Keratinocyte (primary cell): ENCODE measurements at regions not wholly inside any gene's neighbourhood (a gene's known extent, or its start where the extent isn't known, plus 50 kb on each side); places are given as distances from the start of the nearest gene placed in this dataset.

ENCODE experiments used
- DNase-seq: peaks from one replicate; pipeline ENCODE4 v3.0.0-alpha.2; 2011; ENCODE audit warnings: low read depth, missing footprints, low spot score
- FAIRE-seq: peaks from 2 replicates; lab custom pipeline; 2011; peaks lifted over from hg19 to GRCh38; lab: Jason Lieb, UNC
- H2AFZ ChIP-seq: 2 replicates; pipeline ENCODE4 v1.6.0; 2012; ENCODE audit warnings: low read length, control low read depth, inconsistent platforms; ENCODE audit not compliant: control insufficient read depth
- H3K27ac ChIP-seq: 2 replicates; pipeline ENCODE4 v1.5.1; 2011; ENCODE audit warnings: low read length; ENCODE audit not compliant: control insufficient read depth, insufficient read depth
- H3K27me3 ChIP-seq: 3 replicates; pipeline ENCODE4 v1.6.0; 2011; ENCODE audit warnings: low read length; ENCODE audit not compliant: control insufficient read depth, insufficient read depth; ENCODE audit errors: extremely low read depth
- H3K36me3 ChIP-seq, 2 experiments: 2 replicates in 1 of 2; 3 replicates in 1 of 2; pipeline ENCODE4 v1.5.1; 2011; ENCODE audit warnings: low read length in 2 of 2, mild to moderate bottlenecking in 1 of 2; ENCODE audit not compliant: control insufficient read depth in 2 of 2, insufficient read depth in 2 of 2; ENCODE audit errors: extremely low read depth in 1 of 2
- H3K4me1 ChIP-seq: 3 replicates; pipeline ENCODE4 v1.5.1; 2011; ENCODE audit warnings: low read length; ENCODE audit not compliant: control insufficient read depth, insufficient read depth; ENCODE audit errors: extremely low read depth
- H3K4me2 ChIP-seq: 3 replicates; pipeline ENCODE4 v1.6.0; 2011; ENCODE audit warnings: low read depth, low read length; ENCODE audit not compliant: control insufficient read depth, insufficient read depth; ENCODE audit errors: extremely low read depth
- H3K4me3 ChIP-seq, 3 experiments: fragments of 200-600 bp in 1 of 3; sonication (generic) in 1 of 3; 2 replicates in 2 of 3; 3 replicates in 1 of 3; pipeline ENCODE4 v1.5.1; 2011 to 2016; ENCODE audit warnings: low read length in 3 of 3, mild to moderate bottlenecking in 3 of 3, control low read depth in 2 of 3, inconsistent platforms in 1 of 3, low read depth in 1 of 3, mixed read lengths in 1 of 3, mixed run types in 1 of 3, moderate library complexity in 1 of 3; ENCODE audit not compliant: control insufficient read depth in 2 of 3, insufficient read depth in 2 of 3; ENCODE audit errors: extremely low read depth in 1 of 3
- H3K79me2 ChIP-seq: 2 replicates; pipeline ENCODE4 v1.6.0; 2012; ENCODE audit warnings: low read length; ENCODE audit not compliant: control insufficient read depth, insufficient read depth
- H3K9ac ChIP-seq: 3 replicates; pipeline ENCODE4 v1.6.0; 2011; ENCODE audit warnings: low read length; ENCODE audit not compliant: control insufficient read depth, insufficient read depth; ENCODE audit errors: extremely low read depth
- H3K9me1 ChIP-seq: 3 replicates; pipeline ENCODE4 v1.6.0; 2011; ENCODE audit warnings: low read length; ENCODE audit not compliant: control insufficient read depth, insufficient read depth; ENCODE audit errors: extremely low read depth
- H3K9me3 ChIP-seq: 2 replicates; pipeline ENCODE4 v1.5.1; 2012; ENCODE audit warnings: low read depth, low read length; ENCODE audit not compliant: control insufficient read depth
- H4K20me1 ChIP-seq: 3 replicates; pipeline ENCODE4 v1.6.0; 2011; ENCODE audit warnings: low read length; ENCODE audit not compliant: control insufficient read depth, insufficient read depth; ENCODE audit errors: extremely low read depth
- EZH2 ChIP-seq: IDR thresholded peaks from one replicate; pipeline ENCODE4 v1.6.1; 2012; ENCODE audit warnings: inconsistent platforms, mild to moderate bottlenecking, low read length, moderate library complexity
- dilution Hi-C: fragments of 300-500 bp; cut with MboI; formaldehyde crosslinking; loops from one replicate; pipeline ENCODE4 v1.7.0; 2020; ENCODE audit warnings: low sequenced_read_pairs; ENCODE audit not compliant: extremely low pct_ligation_motif_present
- TF ChIP-seq, protein P1 (sequence below), 3 experiments: IDR thresholded peaks in 1 of 3; conservative IDR thresholded peaks in 1 of 3; optimal IDR thresholded peaks in 1 of 3; 2 replicates in 2 of 3; 3 replicates in 1 of 3; pipeline versions ENCODE3 to v1.5.1; 2011; ENCODE audit warnings: low read length in 3 of 3, mild to moderate bottlenecking in 3 of 3, moderate library complexity in 2 of 3, control low read depth in 1 of 3, inconsistent platforms in 1 of 3; ENCODE audit not compliant: insufficient read depth in 2 of 3; ENCODE audit errors: extremely low read depth in 1 of 3

DNA sequence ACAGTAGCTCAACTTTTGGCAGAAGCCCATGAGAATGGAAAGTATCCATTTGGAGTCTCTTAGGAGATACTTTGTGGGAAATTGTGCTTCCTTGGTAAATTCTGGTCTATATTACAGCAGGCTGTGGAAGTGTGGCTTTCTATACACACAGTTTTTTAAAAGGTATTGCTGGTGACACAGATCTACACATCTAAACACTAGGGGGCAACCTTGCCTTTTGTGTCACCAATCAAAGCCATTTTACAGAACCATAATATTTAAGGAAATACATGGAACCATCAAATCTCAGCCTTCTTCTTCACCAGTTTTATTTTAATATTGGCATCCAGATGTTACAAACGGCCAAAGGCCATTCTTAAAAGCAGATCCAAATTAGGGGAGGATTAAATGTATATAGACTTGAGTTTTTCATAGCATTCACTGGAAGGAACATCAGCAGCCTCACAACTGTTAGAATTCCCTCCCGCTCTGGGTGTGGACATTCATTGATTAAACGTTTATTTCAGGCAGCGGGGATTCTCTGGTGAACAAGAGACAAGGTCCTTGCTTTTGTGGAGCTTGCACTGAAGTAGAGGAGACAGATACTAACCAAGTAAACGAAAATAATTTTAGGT lies 132.4 kb upstream of the EPB41L4A start:
- no peaks in the 10 kb centered on the region for H4K20me1 ChIP-seq
- H3K9me1 ChIP-seq: no peaks in the 10 kb centered on the region
- no peak overlapping the region for H3K27ac ChIP-seq
- H3K4me1 ChIP-seq: no peaks in the 10 kb centered on the region
- TF ChIP-seq, protein P1, sequence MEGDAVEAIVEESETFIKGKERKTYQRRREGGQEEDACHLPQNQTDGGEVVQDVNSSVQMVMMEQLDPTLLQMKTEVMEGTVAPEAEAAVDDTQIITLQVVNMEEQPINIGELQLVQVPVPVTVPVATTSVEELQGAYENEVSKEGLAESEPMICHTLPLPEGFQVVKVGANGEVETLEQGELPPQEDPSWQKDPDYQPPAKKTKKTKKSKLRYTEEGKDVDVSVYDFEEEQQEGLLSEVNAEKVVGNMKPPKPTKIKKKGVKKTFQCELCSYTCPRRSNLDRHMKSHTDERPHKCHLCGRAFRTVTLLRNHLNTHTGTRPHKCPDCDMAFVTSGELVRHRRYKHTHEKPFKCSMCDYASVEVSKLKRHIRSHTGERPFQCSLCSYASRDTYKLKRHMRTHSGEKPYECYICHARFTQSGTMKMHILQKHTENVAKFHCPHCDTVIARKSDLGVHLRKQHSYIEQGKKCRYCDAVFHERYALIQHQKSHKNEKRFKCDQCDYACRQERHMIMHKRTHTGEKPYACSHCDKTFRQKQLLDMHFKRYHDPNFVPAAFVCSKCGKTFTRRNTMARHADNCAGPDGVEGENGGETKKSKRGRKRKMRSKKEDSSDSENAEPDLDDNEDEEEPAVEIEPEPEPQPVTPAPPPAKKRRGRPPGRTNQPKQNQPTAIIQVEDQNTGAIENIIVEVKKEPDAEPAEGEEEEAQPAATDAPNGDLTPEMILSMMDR (optimal IDR thresholded peaks at IDR 0.05 in 1 of 3, IDR thresholded peaks at IDR 0.05 in 1 of 3, conservative IDR thresholded peaks at IDR 0.05 in 1 of 3; ENCODE audit: extremely low read depth in 1 of 3, insufficient read depth in 2 of 3, low read length in 3 of 3): peak in 2 of 3 experiments; percentile 58 to 60
- TF ChIP-seq EZH2: no peak
- no peak overlapping the region for H3K9ac ChIP-seq
- no peak for FAIRE-seq
- H3K36me3 ChIP-seq: no peaks in the 10 kb centered on the region
- no peaks in the 10 kb centered on the region for H3K9me3 ChIP-seq
- H3K4me3 ChIP-seq: no peak overlapping the region
- no peak for DNase-seq
- no peak overlapping the region for H3K4me2 ChIP-seq
- no peaks in the 10 kb centered on the region for H3K79me2 ChIP-seq
- H3K27me3 ChIP-seq: no peaks in the 10 kb centered on the region
- dilution Hi-C loops: no loop called here
- no peak overlapping the region for H2AFZ ChIP-seq

DNA sequence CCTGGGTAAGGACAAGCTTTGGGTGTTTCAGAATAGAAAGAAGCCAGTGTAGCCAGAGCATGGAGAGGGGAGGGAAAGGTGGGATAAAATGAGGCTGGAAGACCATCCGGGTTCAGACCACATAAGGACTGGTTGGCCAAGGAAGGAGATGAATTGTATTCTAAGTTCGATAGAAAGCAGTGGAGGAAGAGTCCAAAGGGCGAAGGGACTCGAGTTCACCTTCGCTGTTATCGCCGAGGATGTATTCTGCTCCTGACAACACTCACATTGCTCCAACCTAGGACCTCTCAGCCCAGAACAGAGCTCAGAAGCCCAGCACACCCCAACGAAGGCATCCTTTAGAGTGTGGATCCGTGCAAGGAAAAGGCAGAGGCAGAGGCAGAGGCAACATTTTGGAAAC lies 133.1 kb upstream of the EPB41L4A start:
- Histone ChIP-seq H3K36me3 (no peaks in the 10 kb centered on the region), H3K4me3 (no peak overlapping the region), H3K27ac (no peak overlapping the region), H3K27me3 (no peaks in the 10 kb centered on the region), H3K9me3 (no peaks in the 10 kb centered on the region), H3K9ac (no peak overlapping the region), H3K4me1 (no peaks in the 10 kb centered on the region), H3K4me2 (no peak overlapping the region), H3K79me2 (no peaks in the 10 kb centered on the region), H3K9me1 (no peaks in the 10 kb centered on the region), H4K20me1 (no peaks in the 10 kb centered on the region), H2AFZ (no peak overlapping the region)
- TF ChIP-seq, protein P1 (optimal IDR thresholded peaks at IDR 0.05 in 1 of 3, IDR thresholded peaks at IDR 0.05 in 1 of 3, conservative IDR thresholded peaks at IDR 0.05 in 1 of 3; ENCODE audit: extremely low read depth in 1 of 3, insufficient read depth in 2 of 3, low read length in 3 of 3): no peak
- no peak for TF ChIP-seq EZH2
- FAIRE-seq (no peak), DNase-seq (no peak)
- dilution Hi-C loops: no loop called here
